ENCODE measurements at regions not wholly inside any gene's neighbourhood (a gene's known extent, or its start where the extent isn't known, plus 50 kb on each side); places are given as distances from the start of the nearest gene placed in this dataset.

- no peak for TF ChIP-seq CEBPB (IDR thresholded peaks at IDR 0.05; ENCODE audit: low read depth, low read length)
- no peak for TF ChIP-seq CTCF (conservative IDR thresholded peaks at IDR 0.05; ENCODE audit: low read depth, low read length)
- TF ChIP-seq POLR2A (IDR thresholded peaks at IDR 0.05; ENCODE audit: low read depth, low read length) = no peak
Measured at GRCh38 chr12:13289653-13290289, 93.2 kb downstream of the EMP1 start.

All from IMR-90 (cell line).